Endothelial cell of umbilical vein (primary cell): ENCODE measurements at regions not wholly inside any gene's neighbourhood (a gene's known extent, or its start where the extent isn't known, plus 50 kb on each side); places are given as distances from the start of the nearest gene placed in this dataset.

Experiments
- CTCF ChIP-seq, 2 donors: IDR thresholded peaks; 1 replicate in 1 of 2; 2 replicates in 1 of 2; pipeline ENCODE4 v1.5.1; 2011; ENCODE audit warnings: low read length in 2 of 2, mild to moderate bottlenecking in 2 of 2, moderate library complexity in 2 of 2, control low read depth in 1 of 2, inconsistent platforms in 1 of 2, low read depth in 1 of 2; ENCODE audit not compliant: insufficient read depth in 1 of 2; ENCODE audit errors: extremely low read depth in 1 of 2
- EZH2 ChIP-seq: IDR thresholded peaks from 2 replicates; pipeline ENCODE4 v1.6.1; 2012; ENCODE audit warnings: borderline replicate concordance, low read depth, mild to moderate bottlenecking, moderate library complexity, low read length, inconsistent platforms; ENCODE audit not compliant: severe bottlenecking
- FOS ChIP-seq: IDR thresholded peaks from 2 replicates; pipeline ENCODE4 v1.6.1; 2011; ENCODE audit warnings: mild to moderate bottlenecking, low read length, moderate library complexity, borderline replicate concordance; ENCODE audit not compliant: insufficient read depth
- GATA2 ChIP-seq: IDR thresholded peaks from 2 replicates; pipeline ENCODE4 v1.7.0; 2011; ENCODE audit warnings: low read depth, mild to moderate bottlenecking, moderate library complexity, mixed read lengths, low read length; ENCODE audit not compliant: insufficient read length, insufficient read depth
- JUN ChIP-seq: IDR thresholded peaks from 2 replicates; pipeline ENCODE4 v1.6.1; 2011; ENCODE audit warnings: borderline replicate concordance, low read depth; ENCODE audit not compliant: insufficient read length, insufficient read depth
- MAX ChIP-seq: IDR thresholded peaks from 2 replicates; pipeline ENCODE4 v1.6.1; 2011; ENCODE audit not compliant: insufficient read depth, insufficient read length
- MYC ChIP-seq: IDR thresholded peaks from one replicate; pipeline ENCODE4 v1.6.1; 2011; ENCODE audit warnings: mild to moderate bottlenecking, low read depth, low read length
- POLR2A ChIP-seq: IDR thresholded peaks from 2 replicates; pipeline ENCODE4 v1.6.1; 2012; ENCODE audit warnings: low read depth, mild to moderate bottlenecking, control low read depth, low read length
- POLR2AphosphoS5 ChIP-seq: IDR thresholded peaks from 2 replicates; pipeline ENCODE4 v1.6.1; 2012; ENCODE audit warnings: low read depth, mild to moderate bottlenecking, control low read depth, low read length, moderate library complexity; ENCODE audit not compliant: insufficient read depth

GRCh38 chr1:201591348-201591747 lies 52.4 kb downstream of the NAV1 start:
- no peak for TF ChIP-seq POLR2A
- no peak for TF ChIP-seq CTCF (IDR thresholded peaks at IDR 0.05; ENCODE audit: extremely low read depth in 1 of 2, insufficient read depth in 1 of 2, low read depth in 1 of 2, low read length in 2 of 2)
- no peak for TF ChIP-seq JUN
- no peak for TF ChIP-seq FOS
- no peak for TF ChIP-seq POLR2AphosphoS5
- no peak for TF ChIP-seq GATA2
- TF ChIP-seq MAX = no peak
- no peak for TF ChIP-seq EZH2
- no peak for TF ChIP-seq MYC
